HG03135 (cell line): ENCODE measurements at regions not wholly inside any gene's neighbourhood (a gene's known extent, or its start where the extent isn't known, plus 50 kb on each side); places are given as distances from the start of the nearest gene placed in this dataset.

Experiments
- ATAC-seq: cut with Tn5 transposase; IDR thresholded peaks from one replicate; pipeline ENCODE4 v1.9.1; 2021; ENCODE audit warnings: mild to moderate bottlenecking, moderate library complexity; ENCODE audit not compliant: unreplicated experiment

DNA sequence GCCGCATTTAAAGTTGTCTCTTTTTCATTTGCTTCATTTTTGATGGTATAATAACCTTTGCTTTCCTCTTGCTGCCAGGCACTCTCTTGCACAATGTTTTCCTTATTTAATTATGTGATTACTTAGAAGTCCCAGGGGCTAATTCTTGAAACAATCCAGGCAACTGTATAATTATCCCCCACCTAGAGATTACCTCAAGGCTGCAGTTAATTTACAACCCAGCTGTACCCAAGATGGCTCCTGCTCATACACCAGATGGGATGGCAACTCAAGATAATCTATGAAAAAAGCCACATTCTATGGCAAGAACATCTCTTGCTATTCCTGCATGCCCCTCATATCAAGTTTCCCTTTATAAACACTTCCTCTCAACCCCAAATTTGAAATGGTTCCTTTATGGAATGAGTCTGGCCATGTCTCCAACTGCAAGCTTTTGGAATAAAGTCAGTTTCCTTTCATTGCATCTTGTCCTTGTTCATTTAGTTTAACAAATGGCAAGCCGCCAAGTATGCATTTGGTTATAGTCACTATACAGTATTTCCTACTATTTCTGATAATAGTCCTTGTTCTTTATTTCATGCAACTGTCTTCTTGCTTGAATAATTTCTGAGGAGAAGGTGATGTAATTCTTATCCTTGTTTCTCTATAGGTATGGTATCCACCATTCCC lies 1042.6 kb downstream of the PLA2G4A start:
- no peak for ATAC-seq

DNA sequence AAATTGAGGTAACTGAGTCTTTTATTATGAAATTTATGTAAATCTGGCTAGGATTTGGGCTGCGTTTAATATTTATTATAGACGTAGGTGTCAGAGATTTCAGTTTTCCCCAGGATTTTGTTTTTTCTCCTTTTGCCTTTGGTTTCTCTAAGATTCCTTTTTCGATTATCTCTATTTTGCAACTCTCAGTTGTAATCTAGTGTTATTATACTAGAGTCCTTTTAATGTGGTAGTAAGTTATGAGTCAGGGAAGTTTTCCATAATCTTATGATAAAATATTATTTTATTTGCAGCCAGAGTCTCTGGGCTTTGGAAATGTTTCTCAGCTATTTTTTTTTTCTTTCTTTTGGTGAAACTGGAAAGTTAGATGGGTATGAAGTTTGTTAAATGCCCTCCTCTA lies 1043.8 kb downstream of the PLA2G4A start:
- ATAC-seq, result no peak

DNA sequence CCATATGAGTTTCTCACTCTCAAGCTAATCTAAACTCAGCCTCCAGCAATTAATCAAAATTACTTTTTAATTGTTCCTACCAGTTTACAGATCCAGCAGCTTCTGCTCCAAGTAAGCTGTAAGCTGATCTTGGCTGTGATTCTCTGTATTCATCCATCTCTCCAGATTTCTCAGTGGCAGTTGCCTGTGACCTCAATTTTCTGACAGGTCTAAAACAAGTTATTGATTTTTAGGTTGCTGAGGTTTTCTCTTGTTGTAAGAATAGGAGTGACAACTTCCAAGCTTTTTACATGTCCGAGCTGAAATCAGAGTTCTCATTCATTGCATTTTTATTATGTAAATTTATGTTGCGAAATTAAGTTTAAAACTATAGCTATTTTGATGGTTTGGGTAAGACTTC lies 1044.4 kb downstream of the PLA2G4A start:
- no peak for ATAC-seq

DNA sequence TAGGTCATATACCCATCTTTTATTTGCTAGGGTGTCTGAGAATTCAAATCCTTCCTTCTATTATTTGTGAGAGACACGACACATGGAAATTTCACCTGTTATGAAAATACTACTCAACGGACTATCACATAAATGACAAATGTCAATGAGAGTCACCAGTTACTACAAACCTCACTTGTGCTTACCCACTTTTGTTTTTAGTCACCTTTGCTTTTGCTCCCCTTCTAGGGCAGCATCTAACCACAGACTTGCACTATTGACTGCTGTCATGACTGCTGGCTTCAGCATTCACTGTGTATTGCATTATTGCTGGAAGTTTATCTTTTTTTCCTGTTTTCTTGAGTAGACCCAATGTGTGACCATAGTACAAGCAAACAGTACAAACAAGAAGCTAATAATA lies 1048.0 kb downstream of the PLA2G4A start:
- ATAC-seq, result no peak

DNA sequence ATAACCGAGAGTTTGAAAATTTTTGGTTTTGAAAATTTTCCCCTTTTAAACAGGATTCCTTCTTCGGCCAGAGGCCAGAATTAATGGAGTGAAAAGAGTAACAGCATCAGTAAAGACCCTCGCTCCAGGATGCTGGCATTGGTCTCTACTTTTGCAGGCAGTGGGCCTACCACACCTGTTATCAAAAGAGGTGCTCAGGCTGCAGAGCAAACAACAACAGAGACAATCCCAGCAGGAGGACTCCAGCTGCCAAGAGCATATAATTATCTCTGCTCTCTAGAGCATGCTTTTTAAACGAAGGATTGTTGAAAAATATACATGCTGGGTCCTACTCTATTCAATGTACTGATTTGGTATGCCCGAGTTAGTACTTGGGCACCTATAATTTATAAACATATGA lies 1048.5 kb downstream of the PLA2G4A start:
- ATAC-seq, result no peak

DNA sequence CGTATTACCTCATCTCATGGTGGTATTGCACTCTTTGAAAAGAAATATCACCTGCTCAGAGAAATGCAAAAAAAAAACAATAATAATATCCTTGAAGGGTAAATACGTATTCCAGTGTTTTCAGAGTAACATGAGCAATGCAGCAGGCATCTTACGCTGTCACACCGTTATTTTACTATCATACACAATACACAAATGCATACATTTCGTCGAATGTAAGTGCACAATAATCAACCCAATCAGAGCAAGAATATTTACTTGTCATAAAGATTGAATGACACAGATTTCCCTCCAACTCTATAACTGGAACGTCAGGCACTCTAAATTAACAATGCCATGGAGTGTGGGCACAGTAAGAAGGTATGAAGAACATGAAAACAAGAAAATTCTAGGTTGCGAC lies 1050.1 kb downstream of the PLA2G4A start:
- no peak for ATAC-seq

GRCh38 chr1:187883356-187883755 lies 1054.6 kb downstream of the PLA2G4A start:
- no peak for ATAC-seq

DNA sequence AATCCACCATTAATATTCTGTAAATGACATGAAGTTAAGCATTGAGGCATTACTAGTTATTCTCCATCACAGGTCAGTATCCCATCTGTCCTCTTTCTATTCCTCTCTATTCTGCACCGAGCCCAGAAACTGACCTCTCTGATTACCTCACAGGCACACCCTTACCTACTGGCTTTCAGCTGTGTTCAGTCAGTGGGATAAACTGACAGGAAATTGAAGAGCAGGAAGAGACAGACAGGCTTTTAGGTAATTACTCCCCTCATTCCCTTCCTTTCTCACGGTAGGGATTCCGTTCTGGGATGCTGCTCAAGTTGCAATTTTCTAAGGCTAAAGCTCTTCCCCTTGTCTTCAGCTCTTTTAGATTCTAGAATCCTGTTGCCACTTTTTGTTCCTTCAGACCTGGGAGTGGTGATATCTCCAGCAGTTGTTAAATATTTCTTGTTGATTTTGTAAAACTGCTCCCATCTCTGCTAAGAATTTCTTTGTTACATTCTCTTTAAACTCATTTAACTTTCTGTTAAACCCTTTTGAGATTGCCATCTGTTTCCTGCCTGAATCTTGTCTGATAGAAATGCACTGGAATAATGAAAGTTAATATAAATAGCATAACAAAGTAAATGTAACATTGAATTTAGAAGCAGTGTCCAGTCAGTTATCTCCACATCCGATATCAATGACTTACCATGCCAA lies 1063.4 kb downstream of the PLA2G4A start:
- no peak for ATAC-seq

DNA sequence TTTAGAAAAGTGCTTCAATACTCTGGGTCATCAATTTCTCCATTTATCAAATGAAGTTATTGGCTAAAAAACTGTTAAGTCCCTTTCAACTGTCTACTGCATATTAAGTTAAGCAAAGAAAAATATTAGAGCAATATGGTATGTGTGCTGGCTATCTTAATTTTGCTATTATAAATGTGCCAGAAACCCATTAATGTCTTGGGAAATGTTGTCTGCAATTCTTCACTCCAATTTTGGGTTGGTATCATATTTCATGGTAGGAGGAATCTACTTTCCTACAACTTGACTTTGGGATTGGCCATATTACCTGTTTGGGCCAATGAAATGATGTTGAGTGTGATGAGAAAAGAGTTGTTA lies 1063.9 kb downstream of the PLA2G4A start:
- no peak for ATAC-seq

- no peak for ATAC-seq
Observed at GRCh38 chr1:187893471-187893870, 1064.7 kb downstream of the PLA2G4A start.

- ATAC-seq, result no peak
Observed at GRCh38 chr1:187894349-187894748, 1065.6 kb downstream of the PLA2G4A start.

- no peak for ATAC-seq
Observed at GRCh38 chr1:187903223-187903622, 1074.5 kb downstream of the PLA2G4A start.

- no peak for ATAC-seq
Observed at GRCh38 chr1:187909382-187909781, 1080.6 kb downstream of the PLA2G4A start.

DNA sequence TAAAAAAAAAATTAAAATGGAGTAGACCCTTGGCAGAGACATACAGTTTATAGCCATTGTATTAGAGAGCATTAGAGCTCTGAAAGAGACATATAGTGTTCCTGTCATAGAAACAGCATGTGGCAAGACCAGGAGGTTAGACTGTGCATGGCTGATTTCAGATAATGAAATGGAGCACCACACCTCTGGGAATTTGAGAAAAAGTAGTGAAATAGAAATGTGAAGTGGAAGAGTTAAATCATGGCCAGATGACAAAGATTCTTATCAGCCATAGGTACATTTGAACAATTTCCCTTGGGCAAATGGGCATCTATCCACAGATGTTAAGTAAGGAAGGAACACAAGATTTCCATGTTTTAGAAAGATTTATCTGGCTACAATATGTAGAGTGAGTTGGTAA lies 1083.1 kb downstream of the PLA2G4A start:
- no peak for ATAC-seq

- no peak for ATAC-seq
Observed at GRCh38 chr1:187920976-187921375, 1092.2 kb downstream of the PLA2G4A start.

- no peak for ATAC-seq
Observed at GRCh38 chr1:187921426-187921825, 1092.7 kb downstream of the PLA2G4A start.

DNA sequence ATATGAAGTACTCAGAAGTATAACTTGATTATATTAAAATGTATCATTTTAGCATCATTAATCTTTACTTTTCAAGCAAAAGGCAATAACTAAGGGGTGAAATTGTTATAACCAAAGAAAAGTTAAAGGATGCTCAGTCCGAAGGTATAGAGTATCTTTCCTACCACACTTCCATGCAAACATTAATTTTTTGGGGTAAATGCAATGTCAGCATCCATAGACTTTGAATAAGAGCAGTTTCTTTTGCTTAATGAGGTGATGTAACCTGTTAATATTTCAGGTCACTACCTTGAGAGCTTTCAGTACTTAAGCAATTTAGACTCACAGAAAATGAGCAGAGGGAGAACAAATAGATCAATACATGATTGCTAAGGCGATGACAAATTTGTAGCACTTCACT lies 1093.5 kb downstream of the PLA2G4A start:
- no peak for ATAC-seq

- ATAC-seq, result no peak
Observed at GRCh38 chr1:187924252-187924651, 1095.5 kb downstream of the PLA2G4A start.

GRCh38 chr1:187928288-187928687 lies 1099.5 kb downstream of the PLA2G4A start:
- ATAC-seq, result no peak

DNA sequence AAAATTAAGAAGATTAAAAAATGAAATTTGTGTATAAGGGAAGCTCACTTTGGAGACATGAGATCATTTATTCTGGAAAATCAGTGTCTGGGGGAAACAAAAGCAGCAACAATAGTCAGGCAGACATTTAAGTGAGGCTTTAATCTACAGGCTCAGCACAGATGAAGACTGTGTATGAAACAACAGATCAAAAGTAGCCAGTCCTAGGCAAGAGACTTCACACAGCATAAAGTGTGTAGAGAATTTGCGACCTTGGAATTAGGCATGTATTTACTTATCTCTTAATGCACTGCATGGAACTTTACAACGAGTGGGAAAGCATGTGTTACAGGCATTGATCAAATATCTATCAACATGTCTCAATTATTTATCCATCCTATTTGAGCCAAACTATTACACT lies 1099.9 kb downstream of the PLA2G4A start:
- no peak for ATAC-seq

- no peak for ATAC-seq
Observed at GRCh38 chr1:187931776-187932175, 1103.0 kb downstream of the PLA2G4A start.

GRCh38 chr1:187933562-187934419 lies 1105.0 kb downstream of the PLA2G4A start:
- no peak for ATAC-seq
